NCI-H187 (cell line): ENCODE measurements at regions not wholly inside any gene's neighbourhood (a gene's known extent, or its start where the extent isn't known, plus 50 kb on each side); places are given as distances from the start of the nearest gene placed in this dataset.

ENCODE experiments used
- DNase-seq, 2 experiments: peaks; one replicate each; lab custom pipeline; 2025; lab: John Stamatoyannopoulos, UW

DNA sequence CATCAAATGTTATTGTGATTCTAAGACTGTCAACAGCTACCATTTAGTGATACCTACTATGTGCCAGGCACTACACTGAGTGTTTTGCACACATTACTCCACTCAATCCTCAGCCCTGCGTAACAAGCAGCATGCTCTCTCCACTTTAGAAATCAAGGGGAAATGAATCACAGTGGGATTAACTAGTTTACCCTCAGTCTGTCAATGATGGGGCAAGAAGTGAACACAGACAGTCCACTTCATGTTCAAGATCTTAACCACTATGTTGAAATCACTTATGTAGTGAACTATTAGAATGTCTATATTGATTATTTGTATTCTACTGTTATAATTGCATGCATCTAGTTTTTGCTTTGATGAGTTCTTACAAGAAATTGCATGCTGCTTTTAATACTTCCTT lies 165.3 kb downstream of the LTN1 start:
- no peak for DNase-seq

GRCh38 chr21:28826569-28826968 lies 166.1 kb downstream of the LTN1 start:
- DNase-seq = no peak

GRCh38 chr21:28826021-28826420 lies 166.7 kb downstream of the LTN1 start:
- no peak for DNase-seq

GRCh38 chr21:28823429-28823828 lies 169.2 kb downstream of the LTN1 start:
- no peak for DNase-seq

DNA sequence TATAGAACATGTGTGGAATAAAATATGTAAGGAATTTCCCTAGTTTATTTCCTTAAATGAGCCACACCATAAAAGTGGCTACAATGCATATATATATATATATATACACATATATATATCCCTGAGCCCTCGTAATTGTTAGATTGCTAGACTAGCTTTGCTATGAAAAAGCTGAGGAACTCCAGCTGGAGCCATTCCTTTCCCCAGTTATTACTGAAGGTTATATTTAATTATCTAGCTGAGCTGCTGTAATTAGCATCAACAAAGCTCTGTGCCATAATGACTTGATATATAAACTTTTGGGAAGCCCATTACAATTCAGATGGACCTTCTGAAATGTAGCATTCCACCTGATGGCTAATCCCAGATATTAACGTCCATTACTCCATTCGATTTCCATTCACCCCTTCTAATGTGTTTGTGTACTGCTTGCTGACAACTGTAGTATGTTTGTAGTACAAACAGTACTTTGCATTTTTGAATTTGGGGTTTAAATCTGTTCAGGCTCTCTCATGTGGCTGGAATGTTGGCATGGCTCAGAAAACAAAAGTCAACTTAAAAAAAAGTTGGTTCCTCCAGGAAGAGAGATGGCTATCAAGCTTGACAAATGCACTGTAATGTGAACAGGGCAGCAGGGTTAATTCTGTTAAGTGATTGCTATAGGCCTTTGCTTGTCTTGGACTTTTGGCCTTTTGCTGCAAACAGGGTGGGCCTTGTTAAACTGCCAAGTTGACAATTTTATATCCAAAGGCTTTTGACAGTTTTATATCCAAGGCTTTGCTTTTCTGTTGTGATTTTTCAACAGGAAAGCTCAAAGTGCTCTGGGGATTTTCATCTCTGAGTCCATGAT lies 170.0 kb downstream of the LTN1 start:
- no peak for DNase-seq

DNA sequence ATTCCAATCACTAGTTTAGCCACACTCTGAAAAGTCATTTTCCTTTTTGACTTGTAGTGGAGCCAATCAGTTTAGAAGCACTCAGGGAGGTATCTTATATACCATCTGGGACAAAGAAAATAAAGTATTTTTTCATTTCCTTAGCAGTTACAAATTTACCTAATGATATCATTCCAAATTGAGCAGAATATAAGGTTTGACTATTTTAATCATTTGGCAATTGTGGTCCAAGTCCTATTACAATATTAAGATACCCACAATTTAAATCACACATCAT lies 170.6 kb downstream of the LTN1 start:
- no peak for DNase-seq

DNA sequence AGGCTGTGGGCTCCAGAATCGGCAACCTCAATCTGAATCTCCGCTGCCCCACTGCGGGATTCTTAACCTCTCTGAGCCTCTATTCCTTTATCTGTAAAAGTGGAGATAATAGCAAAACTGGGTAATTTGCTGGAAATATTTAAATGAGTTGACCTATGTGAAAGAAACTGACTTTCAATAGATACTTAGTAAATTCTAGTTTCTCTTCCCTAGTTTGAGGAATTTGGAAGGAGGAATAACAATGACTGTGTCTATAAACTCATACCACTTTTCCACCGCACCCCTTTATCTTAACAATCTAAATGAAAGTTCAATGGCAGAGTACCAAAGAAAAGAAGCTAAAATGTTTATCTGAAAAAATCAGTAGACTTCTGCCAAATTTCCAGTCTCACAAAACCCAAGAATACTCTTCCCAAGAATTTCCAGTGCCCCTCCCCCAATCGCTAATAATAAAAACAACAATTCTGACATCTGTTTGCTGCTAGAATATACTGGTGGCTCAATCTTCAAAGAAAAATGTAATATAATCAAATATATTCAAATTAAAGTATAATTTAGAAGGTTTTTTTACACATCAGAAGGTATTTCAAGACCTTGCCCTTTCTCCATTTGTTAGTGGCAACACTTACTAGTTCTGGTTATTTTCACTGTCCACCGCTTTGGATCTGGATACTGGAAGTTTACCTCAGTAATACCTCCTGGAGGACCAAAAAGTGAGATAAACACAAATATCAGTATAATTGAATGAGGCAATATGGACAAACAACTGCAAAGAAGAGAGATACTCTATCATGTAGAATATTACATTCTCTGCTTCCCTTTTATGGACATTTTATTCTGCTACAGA lies 171.2 kb downstream of the LTN1 start:
- no peak for DNase-seq

DNA sequence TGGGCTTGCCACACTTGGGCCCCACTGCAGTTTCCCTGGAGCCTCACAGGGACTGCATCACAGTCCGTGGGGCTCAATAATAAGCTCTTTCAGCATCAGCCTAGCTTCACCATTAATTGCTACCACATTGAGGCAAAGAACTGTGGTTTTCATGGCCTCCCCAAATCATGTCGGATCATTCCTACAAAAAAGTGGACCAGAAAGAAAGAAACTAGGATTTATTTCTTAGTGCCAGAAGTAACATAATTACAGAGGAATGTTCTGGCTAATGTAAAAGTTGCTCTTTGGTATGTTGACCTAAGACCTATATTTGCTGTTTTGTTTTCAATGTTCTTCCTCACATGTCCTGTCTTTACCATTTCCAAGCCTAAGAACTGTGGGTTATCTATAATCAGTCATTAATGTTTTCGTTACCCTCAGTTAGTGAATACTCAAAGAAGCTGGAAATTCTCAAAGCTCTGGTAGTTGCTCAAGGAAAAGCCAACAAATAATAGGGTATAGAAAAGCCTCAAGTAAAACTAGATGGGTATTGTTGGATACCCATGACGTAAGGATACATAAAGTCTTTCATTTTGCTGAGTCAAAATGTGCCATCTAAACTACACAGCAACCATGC lies 173.9 kb downstream of the LTN1 start:
- no peak for DNase-seq

DNA sequence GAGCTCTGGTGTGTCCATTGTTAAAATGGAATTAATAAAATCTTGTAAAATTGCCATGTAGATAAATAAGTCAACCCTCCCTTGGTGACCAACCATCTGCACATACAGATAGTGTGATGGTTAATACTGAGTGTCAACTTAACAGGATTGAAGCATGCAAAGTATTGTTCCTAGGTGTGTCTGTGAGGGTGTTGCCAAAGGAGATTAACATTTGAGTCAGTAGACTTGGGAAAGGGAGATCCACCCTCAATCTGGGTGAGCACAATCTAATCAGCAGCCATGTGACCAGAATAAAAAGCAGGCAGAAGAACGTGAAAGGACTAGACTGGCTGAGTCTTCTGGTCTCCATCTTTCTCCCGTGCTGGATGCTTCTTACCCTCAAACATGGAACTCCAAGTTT lies 174.8 kb downstream of the LTN1 start:
- DNase-seq = no peak

- no peak for DNase-seq
Observed at GRCh38 chr21:28811860-28812259, 180.8 kb downstream of the LTN1 start.

DNA sequence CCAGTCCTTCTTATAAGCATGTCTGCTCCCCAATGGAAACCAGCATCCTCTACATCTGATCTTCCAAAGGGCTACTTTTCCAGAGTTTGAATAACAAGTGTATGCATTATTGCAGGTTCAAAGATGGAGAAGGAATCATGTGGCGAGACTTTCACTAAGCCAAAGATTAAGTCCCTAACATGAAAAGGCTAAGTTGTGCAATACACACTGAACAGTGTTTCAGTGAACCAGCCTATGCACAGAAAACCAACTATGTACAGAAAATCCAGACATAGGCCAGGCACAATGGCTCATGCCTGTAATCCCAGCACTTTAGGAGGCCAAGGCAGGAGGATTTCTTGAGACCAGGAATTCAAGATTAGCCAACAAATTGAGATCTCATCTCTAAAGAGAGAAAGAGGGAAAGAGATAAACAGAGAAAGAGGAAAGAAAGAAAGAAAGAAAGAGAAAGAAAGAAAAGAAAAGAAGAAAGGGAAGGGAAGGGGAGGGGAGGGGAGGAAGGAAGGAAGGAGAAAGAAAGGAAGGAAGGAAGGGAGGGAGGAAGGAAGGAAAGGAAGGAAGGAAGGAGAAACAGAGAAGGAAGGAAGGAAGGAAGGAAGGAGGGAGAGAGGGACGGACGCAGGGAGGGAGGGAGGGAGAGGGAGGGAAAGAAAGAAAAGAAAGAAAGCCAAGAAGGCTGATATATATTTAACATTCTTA lies 181.7 kb downstream of the LTN1 start:
- no peak for DNase-seq

DNA sequence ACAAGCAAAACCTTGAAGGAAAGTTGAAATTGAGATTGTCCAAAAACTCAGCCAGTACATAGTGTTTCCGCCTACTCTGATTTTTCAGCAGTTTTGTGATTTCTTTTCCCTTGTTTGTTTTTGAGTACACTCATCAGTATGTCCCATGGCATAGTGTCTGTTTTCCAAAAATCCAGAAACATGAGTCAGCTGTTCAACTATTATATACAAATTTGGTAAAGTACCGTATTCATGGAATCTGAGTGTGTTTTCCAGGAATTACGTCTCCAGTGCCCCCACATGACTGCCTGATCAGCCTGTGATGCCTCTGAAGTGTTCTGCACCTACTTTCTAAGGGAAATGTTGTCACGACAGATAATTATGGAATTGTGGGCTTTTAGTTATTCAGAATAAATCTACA lies 186.8 kb downstream of the LTN1 start:
- no peak for DNase-seq

DNA sequence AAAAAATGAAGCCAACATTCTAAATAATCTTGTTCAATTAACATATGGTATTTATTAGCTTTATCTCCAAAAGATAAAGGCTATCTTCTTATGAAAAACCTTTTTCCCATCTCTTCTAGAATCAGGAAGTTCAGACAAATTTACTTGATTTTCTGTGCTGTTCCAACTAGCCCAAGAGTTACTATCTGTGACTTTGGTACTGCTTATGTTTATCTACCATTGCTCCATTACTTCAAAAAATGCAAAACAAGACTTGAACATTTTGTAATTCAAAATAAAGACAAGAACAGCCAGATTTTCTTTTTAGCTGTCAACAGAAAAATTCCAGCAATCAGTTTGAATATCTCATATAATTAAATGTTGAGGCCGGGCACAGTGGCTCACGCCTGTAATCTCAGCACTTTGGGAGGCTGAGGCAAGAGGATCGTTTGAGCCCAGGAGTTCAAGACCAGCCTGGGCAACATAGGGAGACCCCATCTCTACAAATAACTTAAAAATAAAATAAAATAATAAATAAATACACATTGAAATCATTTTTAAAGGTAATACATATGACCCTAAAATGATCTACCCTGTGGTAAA lies 188.5 kb downstream of the LTN1 start:
- no peak for DNase-seq

GRCh38 chr21:28801906-28802305 lies 190.8 kb downstream of the LTN1 start:
- no peak for DNase-seq

GRCh38 chr21:28799926-28800325 lies 192.8 kb downstream of the LTN1 start:
- no peak for DNase-seq

DNA sequence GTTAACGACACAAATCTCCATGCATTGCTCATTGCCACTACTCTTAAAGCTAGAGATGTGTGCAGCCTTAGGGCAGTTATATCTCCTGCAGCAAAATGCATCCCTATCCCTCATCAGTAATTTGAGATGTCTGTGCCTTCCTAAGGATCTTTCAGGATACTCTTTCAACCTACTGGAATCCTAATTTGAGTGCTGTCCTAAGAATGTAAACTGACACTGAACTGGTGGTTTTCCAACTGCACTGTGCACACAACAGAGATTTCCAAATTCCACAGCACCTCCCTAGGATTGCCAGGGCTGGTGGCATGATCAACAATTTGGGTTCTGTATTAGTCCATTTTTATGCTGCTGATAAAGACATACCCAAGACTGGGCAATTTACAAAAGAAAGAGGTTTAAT lies 193.9 kb downstream of the LTN1 start:
- DNase-seq = no peak

DNA sequence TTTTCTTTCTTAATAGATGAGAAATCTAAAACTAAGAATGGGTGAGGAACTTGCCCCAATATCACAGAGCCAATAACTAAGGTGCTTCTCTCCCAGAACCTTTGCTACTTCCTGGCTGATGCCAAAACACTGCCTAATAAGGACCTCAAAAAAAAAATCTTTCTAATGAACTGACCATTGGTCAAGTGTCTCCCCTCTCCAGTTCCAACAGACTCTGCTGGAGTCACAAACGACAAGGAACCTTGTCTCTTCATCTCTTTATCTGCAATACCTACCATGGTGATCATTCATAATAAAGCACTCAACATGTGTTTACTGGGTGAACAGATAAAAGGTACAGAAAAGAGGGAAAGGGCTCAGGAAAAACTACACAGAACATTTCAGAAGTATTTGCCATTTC lies 197.4 kb downstream of the LTN1 start:
- no peak for DNase-seq

GRCh38 chr21:28794371-28794851 lies 198.3 kb downstream of the LTN1 start:
- DNase-seq = no peak

DNA sequence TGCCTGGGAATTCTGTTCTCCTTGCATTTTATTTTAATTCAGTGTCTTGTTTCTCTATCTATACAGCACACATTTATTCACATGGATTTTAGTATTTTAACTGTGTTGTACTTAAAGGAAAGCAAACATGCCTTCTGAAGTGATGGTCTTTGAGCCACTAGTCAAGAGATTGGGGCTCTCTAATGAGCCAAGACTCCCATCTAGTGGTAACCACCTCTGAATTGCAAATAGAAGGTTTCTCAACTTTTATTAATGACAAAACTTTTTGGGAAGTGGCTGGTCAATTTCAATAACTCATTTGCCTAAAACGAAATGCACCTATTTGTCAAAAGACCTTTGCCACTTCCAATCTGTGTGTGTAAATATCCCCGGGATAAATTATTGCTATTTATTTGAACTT lies 199.6 kb downstream of the LTN1 start:
- no peak for DNase-seq

- DNase-seq = no peak
Observed at GRCh38 chr21:28791595-28792282, 200.9 kb downstream of the LTN1 start.

DNA sequence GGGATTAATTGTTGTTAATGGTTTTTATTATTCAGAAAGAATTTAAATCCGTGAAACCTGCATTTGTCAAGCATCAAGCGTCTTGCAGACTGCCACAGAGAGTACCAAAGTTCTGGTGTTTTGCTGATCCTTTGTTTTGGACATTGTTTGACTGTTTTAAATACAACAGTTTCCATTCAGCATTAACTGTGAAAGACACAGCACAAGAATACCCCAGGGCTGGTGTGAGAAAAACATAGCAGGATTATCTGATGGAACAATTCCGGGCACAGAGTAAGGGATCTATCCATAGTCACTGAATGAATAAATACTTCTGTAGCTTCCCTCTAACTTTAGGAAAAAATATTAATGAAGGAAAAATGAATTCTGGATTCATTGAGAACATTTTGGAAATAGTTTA lies 202.3 kb downstream of the LTN1 start:
- DNase-seq = no peak
